DOHH2 (cell line): ENCODE measurements at regions not wholly inside any gene's neighbourhood (a gene's known extent, or its start where the extent isn't known, plus 50 kb on each side); places are given as distances from the start of the nearest gene placed in this dataset.
"Not testable (repeated sequence)": the region's sequence is repeated elsewhere in the genome, so short reads cannot be mapped to it uniquely, and the experiment has no call there.

ENCODE experiments used
- H3F3A ChIP-seq: fragments of 200-600 bp; sonication (generic), shearing (Covaris generic); 2 replicates; pipeline ENCODE4 v1.6.0; 2016; ENCODE audit warnings: antibody characterized with exemption, mild to moderate bottlenecking; ENCODE audit not compliant: control insufficient read depth, insufficient read depth
- H3K27ac ChIP-seq: fragments of 200-600 bp; sonication (generic); 2 replicates; pipeline ENCODE4 v1.5.1; 2014; ENCODE audit warnings: low read depth, mild to moderate bottlenecking, low read length, moderate library complexity
- H3K27me3 ChIP-seq: fragments of 200-600 bp; sonication (generic); 2 replicates; pipeline ENCODE4 v1.6.1; 2014; ENCODE audit warnings: mild to moderate bottlenecking, low read length, mixed read lengths; ENCODE audit not compliant: control insufficient read depth
- H3K36me3 ChIP-seq: fragments of 200-600 bp; sonication (generic); 2 replicates; pipeline ENCODE4 v1.6.1; 2014; ENCODE audit warnings: mild to moderate bottlenecking, low read length, moderate library complexity, mixed read lengths; ENCODE audit not compliant: control insufficient read depth
- H3K4me1 ChIP-seq: fragments of 200-600 bp; sonication (generic); 2 replicates; pipeline ENCODE4 v1.6.1; 2014; ENCODE audit warnings: mild to moderate bottlenecking, low read length, mixed read lengths; ENCODE audit not compliant: control insufficient read depth
- H3K4me2 ChIP-seq: fragments of 200-600 bp; sonication (generic); 2 replicates; pipeline ENCODE4 v1.6.0; 2014; ENCODE audit warnings: mild to moderate bottlenecking, low read length, moderate library complexity
- H3K4me3 ChIP-seq: fragments of 200-600 bp; sonication (generic); 2 replicates; pipeline ENCODE4 v1.5.1; 2014; ENCODE audit warnings: mild to moderate bottlenecking, low read length, mixed read lengths
- H3K79me2 ChIP-seq: fragments of 200-600 bp; sonication (generic); 2 replicates; pipeline ENCODE4 v1.6.1; 2014; ENCODE audit warnings: mild to moderate bottlenecking, low read length, mixed read lengths; ENCODE audit not compliant: control insufficient read depth
- H3K9me2 ChIP-seq: fragments of 200-600 bp; sonication (generic); replicated peaks from 2 replicates; pipeline ENCODE4 v1.6.1; 2014; ENCODE audit warnings: mild to moderate bottlenecking, low read length, mixed read lengths; ENCODE audit not compliant: control insufficient read depth
- H3K9me3 ChIP-seq: fragments of 200-600 bp; sonication (generic); 2 replicates; pipeline ENCODE4 v1.6.1; 2014; ENCODE audit warnings: antibody characterized with exemption, low read length, mixed read lengths; ENCODE audit not compliant: control insufficient read depth, insufficient read depth
- H4K20me1 ChIP-seq: fragments of 200-600 bp; sonication (generic); 2 replicates; pipeline ENCODE4 v1.6.0; 2014; ENCODE audit warnings: low read depth, mild to moderate bottlenecking, antibody characterized with exemption, low read length, moderate library complexity; ENCODE audit not compliant: control insufficient read depth, insufficient read depth
- EZH2phosphoT487 ChIP-seq: fragments of 200-600 bp; sonication (generic); IDR thresholded peaks from 2 replicates; pipeline ENCODE4 v1.6.1; 2017; ENCODE audit warnings: borderline replicate concordance, mild to moderate bottlenecking, antibody characterized with exemption, low read length, moderate library complexity, mixed read lengths
- TF ChIP-seq, protein P1 (sequence below): fragments of 200-600 bp; sonication (generic); IDR thresholded peaks from one replicate; pipeline ENCODE4 v1.5.1; 2014; ENCODE audit warnings: antibody characterized with exemption, mild to moderate bottlenecking, low read depth, low read length; ENCODE audit not compliant: poor library complexity, severe bottlenecking

DNA sequence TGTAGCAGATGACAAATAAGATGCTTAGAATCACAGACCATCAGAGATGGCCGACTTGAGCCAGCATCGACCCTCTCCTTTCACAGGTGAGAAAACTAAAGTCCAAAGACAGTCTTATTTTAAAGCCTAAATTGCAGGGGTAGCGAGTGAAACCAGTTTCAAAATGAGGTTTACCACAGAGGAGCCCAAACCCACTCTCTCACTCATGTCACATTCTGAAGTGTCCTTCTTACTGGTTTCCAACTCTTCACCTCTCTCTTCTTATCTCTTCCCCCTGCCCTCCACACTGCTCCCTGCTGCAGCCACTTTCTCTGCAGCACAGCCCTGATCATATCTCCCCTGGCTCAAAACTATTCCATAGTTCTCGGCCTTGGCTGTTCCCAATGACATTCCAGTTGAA is 57.0 kb upstream of the NID2 start:
- no peak overlapping the region for H3K27ac ChIP-seq
- H3F3A ChIP-seq, result no peaks in the 10 kb centered on the region
- H3K4me3 ChIP-seq, result no peak overlapping the region
- H3K4me1 ChIP-seq, result peaks cover 4% of the 10 kb centered on the region; the same call in 1 of the 2 replicates
- no peaks in the 10 kb centered on the region for H3K36me3 ChIP-seq
- no peaks in the 10 kb centered on the region for H4K20me1 ChIP-seq
- H3K79me2 ChIP-seq, result no peaks in the 10 kb centered on the region
- no peaks in the 10 kb centered on the region for H3K27me3 ChIP-seq
- TF ChIP-seq, protein P1, sequence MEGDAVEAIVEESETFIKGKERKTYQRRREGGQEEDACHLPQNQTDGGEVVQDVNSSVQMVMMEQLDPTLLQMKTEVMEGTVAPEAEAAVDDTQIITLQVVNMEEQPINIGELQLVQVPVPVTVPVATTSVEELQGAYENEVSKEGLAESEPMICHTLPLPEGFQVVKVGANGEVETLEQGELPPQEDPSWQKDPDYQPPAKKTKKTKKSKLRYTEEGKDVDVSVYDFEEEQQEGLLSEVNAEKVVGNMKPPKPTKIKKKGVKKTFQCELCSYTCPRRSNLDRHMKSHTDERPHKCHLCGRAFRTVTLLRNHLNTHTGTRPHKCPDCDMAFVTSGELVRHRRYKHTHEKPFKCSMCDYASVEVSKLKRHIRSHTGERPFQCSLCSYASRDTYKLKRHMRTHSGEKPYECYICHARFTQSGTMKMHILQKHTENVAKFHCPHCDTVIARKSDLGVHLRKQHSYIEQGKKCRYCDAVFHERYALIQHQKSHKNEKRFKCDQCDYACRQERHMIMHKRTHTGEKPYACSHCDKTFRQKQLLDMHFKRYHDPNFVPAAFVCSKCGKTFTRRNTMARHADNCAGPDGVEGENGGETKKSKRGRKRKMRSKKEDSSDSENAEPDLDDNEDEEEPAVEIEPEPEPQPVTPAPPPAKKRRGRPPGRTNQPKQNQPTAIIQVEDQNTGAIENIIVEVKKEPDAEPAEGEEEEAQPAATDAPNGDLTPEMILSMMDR, result no peak
- no peak for TF ChIP-seq EZH2phosphoT487
- no peak overlapping the region for H3K4me2 ChIP-seq
- H3K9me3 ChIP-seq, result no peaks in the 10 kb centered on the region
- no peaks in the 10 kb centered on the region for H3K9me2 ChIP-seq

DNA sequence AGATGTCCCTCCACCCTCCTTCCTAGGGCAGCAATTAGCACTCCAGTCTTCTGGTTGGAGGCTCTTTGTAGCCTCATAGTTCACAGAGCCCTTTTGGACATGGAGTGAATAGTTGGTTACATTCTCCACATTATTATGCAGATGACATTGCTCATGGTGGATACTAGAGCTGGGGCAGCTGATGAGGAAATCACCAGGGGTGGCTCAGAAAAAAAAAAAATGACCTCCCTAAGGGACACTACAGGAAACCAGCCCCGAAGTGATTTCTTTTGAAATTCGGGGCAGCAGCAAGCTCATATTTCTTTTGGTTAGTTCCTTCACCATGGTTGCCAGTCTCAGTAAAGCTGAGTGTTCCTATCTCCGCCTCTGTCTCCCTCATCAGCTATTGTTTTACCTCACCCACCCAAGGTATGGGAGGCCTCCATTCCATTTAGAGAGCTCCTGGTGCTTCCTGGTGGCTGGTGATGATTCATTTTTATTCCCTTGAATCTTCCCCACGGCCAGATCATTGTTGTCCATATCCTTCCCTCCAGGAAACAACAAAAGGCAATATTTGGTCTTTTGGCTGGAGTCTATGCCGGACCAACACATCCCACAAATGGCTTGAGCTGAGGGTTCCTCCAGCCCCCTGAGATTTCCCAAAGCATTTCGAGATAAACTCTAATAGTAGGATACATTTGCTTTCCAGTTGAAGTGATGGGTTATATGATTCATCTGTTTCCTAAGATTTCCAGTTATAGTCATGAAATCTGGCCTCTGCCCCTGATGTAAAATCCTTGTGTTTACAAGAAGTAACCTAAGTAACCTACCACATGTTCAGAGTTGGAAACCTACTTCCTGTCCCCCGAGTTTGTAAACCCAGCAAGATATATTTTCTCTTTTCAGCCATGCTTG is 56.2 kb upstream of the NID2 start:
- Histone ChIP-seq H3K4me2 (no peak overlapping the region), H3K36me3 (no peaks in the 10 kb centered on the region), H3F3A (no peaks in the 10 kb centered on the region), H4K20me1 (no peaks in the 10 kb centered on the region), H3K79me2 (no peaks in the 10 kb centered on the region), H3K9me3 (no peaks in the 10 kb centered on the region), H3K4me1 (peaks cover 4% of the 10 kb centered on the region; the same call in 1 of the 2 replicates), H3K9me2 (no peaks in the 10 kb centered on the region), H3K27ac (no peak overlapping the region), H3K27me3 (no peaks in the 10 kb centered on the region), H3K4me3 (no peak overlapping the region)
- no peak for TF ChIP-seq EZH2phosphoT487
- TF ChIP-seq, protein P1, result no peak

DNA sequence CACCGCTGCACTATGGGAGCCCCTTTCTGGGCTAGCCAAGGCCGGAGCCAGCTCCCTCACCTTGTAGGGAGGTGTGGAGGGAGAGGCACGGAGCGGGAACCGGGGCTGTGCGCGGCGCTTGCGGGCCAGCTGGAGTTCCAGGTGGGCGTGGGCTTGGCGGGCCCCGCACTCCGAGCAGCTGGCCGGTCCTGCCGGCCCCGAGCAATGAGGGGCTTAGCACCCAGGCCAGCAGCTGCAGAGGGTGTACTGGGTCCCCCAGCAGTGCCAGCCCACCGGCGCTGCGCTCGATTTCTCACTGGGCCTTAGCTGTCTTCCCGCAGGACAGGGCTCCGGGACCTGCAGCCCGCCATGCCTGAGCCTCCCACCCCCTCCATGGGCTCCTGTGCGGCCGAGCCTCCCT is 53.3 kb upstream of the NID2 start:
- H4K20me1 ChIP-seq, H3K4me1 ChIP-seq, H3F3A ChIP-seq, H3K4me3 ChIP-seq, H3K79me2 ChIP-seq, H3K36me3 ChIP-seq, H3K4me2 ChIP-seq, H3K27me3 ChIP-seq, H3K27ac ChIP-seq, H3K9me2 ChIP-seq, H3K9me3 ChIP-seq: not testable (repeated sequence)

DNA sequence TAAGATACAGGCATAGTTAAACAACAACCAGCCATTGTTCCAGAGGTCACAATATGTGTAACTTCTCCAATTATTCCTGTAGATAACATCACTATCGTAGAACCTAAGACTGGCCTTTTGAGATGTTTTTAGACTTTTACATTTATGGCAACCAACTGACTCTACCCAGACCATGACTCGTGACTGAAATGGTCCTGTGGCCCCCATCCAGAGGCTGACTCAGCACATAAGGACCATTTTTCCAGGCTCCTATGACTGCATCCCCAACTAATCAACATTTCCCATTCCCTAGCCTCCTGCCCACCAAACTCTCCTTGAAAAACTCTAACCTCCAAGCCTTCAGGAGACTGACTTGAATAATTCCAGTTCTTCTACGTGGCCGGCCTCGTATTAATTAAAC is 52.6 kb upstream of the NID2 start:
- Histone ChIP-seq H3K4me3 (no peak overlapping the region), H3F3A (no peaks in the 10 kb centered on the region), H3K9me3 (no peaks in the 10 kb centered on the region), H3K27me3 (no peaks in the 10 kb centered on the region), H3K79me2 (no peaks in the 10 kb centered on the region), H3K4me2 (no peak overlapping the region), H3K4me1 (no peaks in the 10 kb centered on the region), H3K36me3 (no peaks in the 10 kb centered on the region), H3K9me2 (no peaks in the 10 kb centered on the region), H4K20me1 (no peaks in the 10 kb centered on the region), H3K27ac (no peak overlapping the region)
- TF ChIP-seq, protein P1, result no peak
- TF ChIP-seq EZH2phosphoT487, result no peak
